ENCODE measurements at regions not wholly inside any gene's neighbourhood (a gene's known extent, or its start where the extent isn't known, plus 50 kb on each side); places are given as distances from the start of the nearest gene placed in this dataset.

GRCh38 chr3:76645724-76646123 lies 394.2 kb upstream of the ROBO2 start:
- DNase-seq, result no peak

- DNase-seq, result no peak
Measured at GRCh38 chr3:76646921-76647562, 392.9 kb upstream of the ROBO2 start.

- DNase-seq, result no peak
Measured at GRCh38 chr3:76651784-76652183, 388.1 kb upstream of the ROBO2 start.

- no peak for DNase-seq
Measured at GRCh38 chr3:76652524-76652923, 387.4 kb upstream of the ROBO2 start.

GRCh38 chr3:76653640-76654251 lies 386.2 kb upstream of the ROBO2 start:
- no peak for DNase-seq

GRCh38 chr3:76656531-76657070 lies 383.3 kb upstream of the ROBO2 start:
- no peak for DNase-seq

- no peak for DNase-seq
Measured at GRCh38 chr3:76657909-76658308, 382.0 kb upstream of the ROBO2 start.

GRCh38 chr3:76661527-76662250 lies 378.2 kb upstream of the ROBO2 start:
- no peak for DNase-seq

- no peak for DNase-seq
Measured at GRCh38 chr3:76664816-76665215, 375.1 kb upstream of the ROBO2 start.

- no peak for DNase-seq
Measured at GRCh38 chr3:76668653-76669052, 371.2 kb upstream of the ROBO2 start.

- no peak for DNase-seq
Measured at GRCh38 chr3:76669322-76669721, 370.6 kb upstream of the ROBO2 start.

- DNase-seq, result no peak
Measured at GRCh38 chr3:76673171-76673570, 366.7 kb upstream of the ROBO2 start.

- no peak for DNase-seq
Measured at GRCh38 chr3:76679541-76679940, 360.4 kb upstream of the ROBO2 start.

GRCh38 chr3:76683256-76683655 lies 356.6 kb upstream of the ROBO2 start:
- DNase-seq, result no peak

- DNase-seq, result no peak
Measured at GRCh38 chr3:76684946-76685345, 355.0 kb upstream of the ROBO2 start.

GRCh38 chr3:76685858-76686257 lies 354.0 kb upstream of the ROBO2 start:
- DNase-seq, result no peak

- no peak for DNase-seq
Measured at GRCh38 chr3:76687019-76687418, 352.9 kb upstream of the ROBO2 start.

GRCh38 chr3:76694063-76694462 lies 345.8 kb upstream of the ROBO2 start:
- no peak for DNase-seq

- DNase-seq, result no peak
Measured at GRCh38 chr3:76698136-76698706, 341.7 kb upstream of the ROBO2 start.

GRCh38 chr3:76699846-76700245 lies 340.1 kb upstream of the ROBO2 start:
- DNase-seq, result no peak

GRCh38 chr3:76700323-76700722 lies 339.6 kb upstream of the ROBO2 start:
- DNase-seq, result no peak

GRCh38 chr3:76702676-76703075 lies 337.2 kb upstream of the ROBO2 start:
- DNase-seq, result no peak

GRCh38 chr3:76715426-76715825 lies 324.5 kb upstream of the ROBO2 start:
- DNase-seq, result no peak

- no peak for DNase-seq
Measured at GRCh38 chr3:76723366-76723765, 316.5 kb upstream of the ROBO2 start.

All from NCI-H1436 (cell line).